Adipocyte (in vitro differentiated cells): ENCODE measurements at regions not wholly inside any gene's neighbourhood (a gene's known extent, or its start where the extent isn't known, plus 50 kb on each side); places are given as distances from the start of the nearest gene placed in this dataset.

Source experiments
- DNase-seq: peaks from one replicate; pipeline ENCODE4 v3.0.0-alpha.2; 2015; ENCODE audit warnings: low read depth
- H3K27me3 ChIP-seq: replicated peaks from 2 replicates; pipeline ENCODE4 v1.7.0; 2013; ENCODE audit warnings: mild to moderate bottlenecking, low read length, moderate library complexity; ENCODE audit not compliant: control insufficient read depth, insufficient read depth
- H3K36me3 ChIP-seq: 2 replicates; pipeline ENCODE4 v1.7.0; 2013; ENCODE audit warnings: low read length, mild to moderate bottlenecking, moderate library complexity; ENCODE audit not compliant: control insufficient read depth, insufficient read depth, severe bottlenecking
- H3K4me1 ChIP-seq: 2 replicates; pipeline ENCODE4 v1.7.0; 2013; ENCODE audit warnings: mild to moderate bottlenecking, low read length, moderate library complexity; ENCODE audit not compliant: control insufficient read depth, insufficient read depth
- H3K4me3 ChIP-seq: 2 replicates; pipeline ENCODE4 v1.7.0; 2013; ENCODE audit warnings: mild to moderate bottlenecking, low read length, moderate library complexity
- H3K9ac ChIP-seq: 2 replicates; pipeline ENCODE4 v1.7.0; 2013; ENCODE audit warnings: mild to moderate bottlenecking, low read length, moderate library complexity
- H3K9me3 ChIP-seq: 2 replicates; pipeline ENCODE4 v1.7.0; 2013; ENCODE audit warnings: mild to moderate bottlenecking, low read length, moderate library complexity; ENCODE audit not compliant: control insufficient read depth

- no peak overlapping the region for H3K4me3 ChIP-seq
- H3K9me3 ChIP-seq: no peaks in the 10 kb centered on the region
- no peak overlapping the region for H3K9ac ChIP-seq
- no peaks in the 10 kb centered on the region for H3K36me3 ChIP-seq
- DNase-seq: no peak
- H3K4me1 ChIP-seq: peaks cover 13% of the 10 kb centered on the region
- no peaks in the 10 kb centered on the region for H3K27me3 ChIP-seq
Measured at GRCh38 chr9:22204240-22204639, 195.1 kb upstream of the CDKN2B start.

- Histone ChIP-seq H3K4me3 (no peak overlapping the region), H3K9ac (no peak overlapping the region), H3K9me3 (no peaks in the 10 kb centered on the region), H3K36me3 (no peaks in the 10 kb centered on the region), H3K4me1 (peaks cover 28% of the 10 kb centered on the region), H3K27me3 (no peaks in the 10 kb centered on the region)
- no peak for DNase-seq
Measured at GRCh38 chr9:22206833-22207232, 197.7 kb upstream of the CDKN2B start.

- DNase-seq: peak; percentile 41
- H3K4me3 ChIP-seq: peak overlapping the region; percentile 31
- peaks cover 31% of the 10 kb centered on the region for H3K4me1 ChIP-seq
- H3K9ac ChIP-seq: no peak overlapping the region
- H3K27me3 ChIP-seq: no peaks in the 10 kb centered on the region
- H3K36me3 ChIP-seq: no peaks in the 10 kb centered on the region
- H3K9me3 ChIP-seq: no peaks in the 10 kb centered on the region
Measured at GRCh38 chr9:22208846-22209585, 199.9 kb upstream of the CDKN2B start.

- no peak for DNase-seq
- Histone ChIP-seq H3K9ac (no peak overlapping the region), H3K4me1 (peaks cover 31% of the 10 kb centered on the region), H3K9me3 (no peaks in the 10 kb centered on the region), H3K36me3 (no peaks in the 10 kb centered on the region), H3K4me3 (no peak overlapping the region), H3K27me3 (no peaks in the 10 kb centered on the region)
Measured at GRCh38 chr9:22210262-22210661, 201.2 kb upstream of the CDKN2B start.

- Histone ChIP-seq H3K9me3 (no peaks in the 10 kb centered on the region), H3K4me3 (no peak overlapping the region), H3K36me3 (no peaks in the 10 kb centered on the region), H3K9ac (no peak overlapping the region), H3K27me3 (no peaks in the 10 kb centered on the region), H3K4me1 (peaks cover 31% of the 10 kb centered on the region)
- DNase-seq: no peak
Measured at GRCh38 chr9:22210936-22211335, 201.8 kb upstream of the CDKN2B start.

- H3K4me3 ChIP-seq: no peak overlapping the region
- no peaks in the 10 kb centered on the region for H3K27me3 ChIP-seq
- H3K9ac ChIP-seq: peak overlapping the region; percentile 32
- H3K9me3 ChIP-seq: no peaks in the 10 kb centered on the region
- peaks cover 35% of the 10 kb centered on the region for H3K4me1 ChIP-seq
- peak; percentile 94 for DNase-seq
- H3K36me3 ChIP-seq: no peaks in the 10 kb centered on the region
Measured at GRCh38 chr9:22211588-22212360, 202.7 kb upstream of the CDKN2B start.

- no peak overlapping the region for H3K9ac ChIP-seq
- no peaks in the 10 kb centered on the region for H3K9me3 ChIP-seq
- H3K27me3 ChIP-seq: no peaks in the 10 kb centered on the region
- no peaks in the 10 kb centered on the region for H3K36me3 ChIP-seq
- peaks cover 32% of the 10 kb centered on the region for H3K4me1 ChIP-seq
- H3K4me3 ChIP-seq: no peak overlapping the region
- no peak for DNase-seq
Measured at GRCh38 chr9:22214021-22214420, 204.9 kb upstream of the CDKN2B start.

- peak; percentile 42 for DNase-seq
- H3K4me3 ChIP-seq: no peak overlapping the region
- H3K4me1 ChIP-seq: peaks cover 28% of the 10 kb centered on the region
- no peaks in the 10 kb centered on the region for H3K36me3 ChIP-seq
- H3K9me3 ChIP-seq: no peaks in the 10 kb centered on the region
- H3K27me3 ChIP-seq: no peaks in the 10 kb centered on the region
- no peak overlapping the region for H3K9ac ChIP-seq
Measured at GRCh38 chr9:22214497-22215031, 205.5 kb upstream of the CDKN2B start.

GRCh38 chr9:22215521-22215920 is 206.4 kb upstream of the CDKN2B start:
- Histone ChIP-seq H3K36me3 (no peaks in the 10 kb centered on the region), H3K9ac (no peak overlapping the region), H3K9me3 (no peaks in the 10 kb centered on the region), H3K4me1 (peaks cover 24% of the 10 kb centered on the region), H3K4me3 (no peak overlapping the region), H3K27me3 (no peaks in the 10 kb centered on the region)
- DNase-seq: no peak

- H3K9me3 ChIP-seq: no peaks in the 10 kb centered on the region
- H3K4me1 ChIP-seq: peaks cover 16% of the 10 kb centered on the region
- peak; percentile 80 for DNase-seq
- no peak overlapping the region for H3K9ac ChIP-seq
- H3K36me3 ChIP-seq: no peaks in the 10 kb centered on the region
- H3K4me3 ChIP-seq: no peak overlapping the region
- no peaks in the 10 kb centered on the region for H3K27me3 ChIP-seq
Measured at GRCh38 chr9:22216730-22217172, 207.6 kb upstream of the CDKN2B start.

- Histone ChIP-seq H3K9me3 (no peaks in the 10 kb centered on the region), H3K4me3 (no peak overlapping the region), H3K36me3 (no peaks in the 10 kb centered on the region), H3K27me3 (no peaks in the 10 kb centered on the region), H3K4me1 (peaks cover 11% of the 10 kb centered on the region), H3K9ac (no peak overlapping the region)
- no peak for DNase-seq
Measured at GRCh38 chr9:22217254-22217653, 208.1 kb upstream of the CDKN2B start.
